Progenitor cell of endocrine pancreas (in vitro differentiated cells): ENCODE measurements at regions not wholly inside any gene's neighbourhood (a gene's known extent, or its start where the extent isn't known, plus 50 kb on each side); places are given as distances from the start of the nearest gene placed in this dataset.

Experiments used
- DNase-seq: peaks from one replicate; pipeline ENCODE4 v3.0.0; 2021; ENCODE audit warnings: low spot score; ENCODE audit not compliant: unreplicated experiment
- H3K27ac Mint-ChIP-seq: 2 replicates; pipeline ENCODE4 v1.8.0; 2021; ENCODE audit warnings: mild to moderate bottlenecking, moderate library complexity, mixed read lengths
- H3K27me3 Mint-ChIP-seq: 2 replicates; pipeline ENCODE4 v1.8.0; 2021; ENCODE audit warnings: mixed read lengths
- H3K36me3 Mint-ChIP-seq: 2 replicates; pipeline ENCODE4 v1.8.0; 2022; ENCODE audit warnings: mixed read lengths; ENCODE audit not compliant: insufficient read depth
- H3K4me1 Mint-ChIP-seq: 2 replicates; pipeline ENCODE4 v1.8.0; 2021; ENCODE audit warnings: low read depth, mixed read lengths
- H3K4me3 Mint-ChIP-seq: 2 replicates; pipeline ENCODE4 v1.8.0; 2021; ENCODE audit warnings: low read depth, mild to moderate bottlenecking, moderate library complexity, mixed read lengths
- H3K9me3 Mint-ChIP-seq: 2 replicates; pipeline ENCODE4 v1.8.0; 2021; ENCODE audit warnings: low read depth, mixed read lengths
- TF ChIP-seq, protein P1 (sequence below): fragments of 200-600 bp; sonication (generic); IDR thresholded peaks from one replicate; pipeline ENCODE4 v1.5.0; 2021; ENCODE audit warnings: antibody characterized with exemption, mild to moderate bottlenecking; ENCODE audit not compliant: unreplicated experiment

DNA sequence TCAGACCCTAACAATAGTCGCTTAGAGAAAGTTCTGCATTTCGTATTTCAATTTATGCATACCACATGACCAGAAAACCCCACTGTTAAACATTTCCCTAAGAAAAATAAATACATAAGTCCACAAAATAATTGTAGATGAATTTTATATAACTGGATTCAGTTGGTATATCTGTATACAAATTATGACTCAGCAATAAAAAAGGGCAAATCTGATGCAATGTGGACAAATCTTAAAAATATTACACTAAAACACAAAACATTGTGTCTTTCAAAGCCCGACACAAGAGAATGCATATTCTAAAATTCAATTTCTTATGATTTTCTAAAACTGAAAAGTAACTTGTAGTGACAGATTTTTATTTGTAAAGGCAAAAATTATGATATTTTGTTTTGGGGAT, 1005.0 kb downstream of the EFNB2 start:
- Mint-ChIP-seq H3K36me3 (no peaks in the 10 kb centered on the region), H3K27me3 (peaks cover 68% of the 10 kb centered on the region), H3K4me3 (no peak overlapping the region), H3K27ac (no peak overlapping the region), H3K9me3 (peaks cover 4% of the 10 kb centered on the region), H3K4me1 (no peaks in the 10 kb centered on the region)
- TF ChIP-seq, protein P1, sequence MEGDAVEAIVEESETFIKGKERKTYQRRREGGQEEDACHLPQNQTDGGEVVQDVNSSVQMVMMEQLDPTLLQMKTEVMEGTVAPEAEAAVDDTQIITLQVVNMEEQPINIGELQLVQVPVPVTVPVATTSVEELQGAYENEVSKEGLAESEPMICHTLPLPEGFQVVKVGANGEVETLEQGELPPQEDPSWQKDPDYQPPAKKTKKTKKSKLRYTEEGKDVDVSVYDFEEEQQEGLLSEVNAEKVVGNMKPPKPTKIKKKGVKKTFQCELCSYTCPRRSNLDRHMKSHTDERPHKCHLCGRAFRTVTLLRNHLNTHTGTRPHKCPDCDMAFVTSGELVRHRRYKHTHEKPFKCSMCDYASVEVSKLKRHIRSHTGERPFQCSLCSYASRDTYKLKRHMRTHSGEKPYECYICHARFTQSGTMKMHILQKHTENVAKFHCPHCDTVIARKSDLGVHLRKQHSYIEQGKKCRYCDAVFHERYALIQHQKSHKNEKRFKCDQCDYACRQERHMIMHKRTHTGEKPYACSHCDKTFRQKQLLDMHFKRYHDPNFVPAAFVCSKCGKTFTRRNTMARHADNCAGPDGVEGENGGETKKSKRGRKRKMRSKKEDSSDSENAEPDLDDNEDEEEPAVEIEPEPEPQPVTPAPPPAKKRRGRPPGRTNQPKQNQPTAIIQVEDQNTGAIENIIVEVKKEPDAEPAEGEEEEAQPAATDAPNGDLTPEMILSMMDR: no peak
- DNase-seq: no peak

DNA sequence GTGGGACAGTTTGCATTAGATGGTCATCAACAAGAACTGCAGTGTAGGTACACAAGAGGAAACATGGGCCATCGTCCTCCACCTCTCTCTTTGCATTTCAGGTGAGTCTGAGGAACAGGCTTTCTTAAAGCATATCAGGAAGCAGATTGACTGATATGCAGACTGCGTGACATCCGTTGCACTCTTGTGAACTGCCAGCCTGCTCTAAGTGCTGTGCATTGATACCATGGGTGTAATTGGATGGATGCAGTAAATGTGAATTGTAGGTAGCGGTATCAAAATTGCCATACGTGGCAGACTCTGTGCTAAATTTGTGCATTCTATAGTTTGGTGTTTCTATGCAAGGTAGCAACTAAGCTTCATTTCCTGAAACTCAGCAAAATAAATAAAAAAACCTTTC, 1008.3 kb downstream of the EFNB2 start:
- Mint-ChIP-seq H3K4me3 (no peak overlapping the region), H3K27ac (no peak overlapping the region), H3K27me3 (peaks cover 69% of the 10 kb centered on the region), H3K4me1 (no peaks in the 10 kb centered on the region), H3K36me3 (no peaks in the 10 kb centered on the region), H3K9me3 (peaks cover 3% of the 10 kb centered on the region)
- TF ChIP-seq, protein P1: no peak
- DNase-seq: no peak

DNA sequence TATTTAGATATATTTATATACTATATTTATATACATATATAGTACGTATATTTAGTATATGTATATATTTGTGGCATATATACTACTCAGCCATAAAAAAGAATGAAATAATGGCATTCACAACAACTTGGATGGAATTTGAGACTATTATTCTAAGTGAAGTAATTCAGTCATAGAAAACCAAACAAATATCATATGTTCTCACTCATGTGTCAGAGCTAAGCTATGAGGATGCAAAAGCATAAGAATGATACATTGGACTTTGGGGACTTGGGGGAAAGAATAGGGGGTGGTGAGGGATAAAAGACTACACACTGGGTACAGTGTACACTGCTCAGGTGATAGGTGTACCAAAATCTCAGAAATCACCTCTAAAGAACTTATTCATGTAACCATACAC, 1015.7 kb downstream of the EFNB2 start:
- Mint-ChIP-seq H3K4me1 (no peaks in the 10 kb centered on the region), H3K9me3 (peaks cover 9% of the 10 kb centered on the region), H3K27ac (no peak overlapping the region), H3K36me3 (no peaks in the 10 kb centered on the region), H3K4me3 (no peak overlapping the region), H3K27me3 (peaks cover 37% of the 10 kb centered on the region)
- TF ChIP-seq, protein P1: no peak
- DNase-seq: no peak

DNA sequence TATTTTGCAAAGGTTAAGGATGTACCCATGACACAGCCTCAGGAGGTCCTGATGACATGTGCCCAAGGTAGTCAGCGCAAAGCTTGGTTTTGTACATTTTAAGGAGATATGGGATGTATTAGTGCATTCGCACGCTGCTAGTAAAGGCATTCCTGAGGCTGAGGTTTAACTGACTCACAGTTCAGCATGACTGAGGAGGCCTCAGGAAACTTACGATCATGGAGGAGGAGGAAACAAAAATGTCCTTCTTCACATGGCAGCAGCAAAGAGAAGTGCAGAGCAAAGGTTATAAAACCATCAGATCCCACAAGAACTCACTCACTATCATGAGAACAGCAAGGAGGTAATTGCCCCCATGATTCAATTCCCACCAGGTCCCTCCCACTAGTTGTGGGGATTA, 1017.4 kb downstream of the EFNB2 start:
- Mint-ChIP-seq H3K4me1 (no peaks in the 10 kb centered on the region), H3K27me3 (peaks cover 39% of the 10 kb centered on the region), H3K36me3 (no peaks in the 10 kb centered on the region), H3K9me3 (peaks cover 9% of the 10 kb centered on the region), H3K4me3 (no peak overlapping the region), H3K27ac (no peak overlapping the region)
- TF ChIP-seq, protein P1: no peak
- no peak for DNase-seq

DNA sequence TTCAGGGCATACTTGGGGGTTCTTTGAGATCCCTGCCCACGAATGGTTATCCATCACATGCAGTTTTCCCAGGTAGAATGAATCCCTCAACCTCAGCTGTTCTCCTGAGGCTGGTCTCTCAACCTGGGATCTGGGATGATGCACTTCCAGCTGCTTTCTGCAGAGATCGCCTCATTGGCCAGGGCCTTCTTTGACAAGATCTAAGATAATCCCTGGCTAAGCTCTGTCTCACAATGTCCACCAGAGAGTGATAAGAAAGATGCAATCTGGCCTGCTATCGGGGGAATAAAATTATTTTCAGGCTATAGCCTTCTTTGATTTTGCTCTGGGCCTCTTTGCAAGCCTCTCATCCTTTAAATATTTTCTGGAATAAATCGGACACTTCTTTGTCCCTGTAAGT, 1021.1 kb downstream of the EFNB2 start:
- Mint-ChIP-seq H3K27ac (no peak overlapping the region), H3K9me3 (peaks cover 4% of the 10 kb centered on the region), H3K4me3 (no peak overlapping the region), H3K36me3 (no peaks in the 10 kb centered on the region), H3K4me1 (no peaks in the 10 kb centered on the region), H3K27me3 (peaks cover 35% of the 10 kb centered on the region)
- TF ChIP-seq, protein P1: no peak
- no peak for DNase-seq
